Aorta (tissue), 5 donors: ENCODE measurements at regions not wholly inside any gene's neighbourhood (a gene's known extent, or its start where the extent isn't known, plus 50 kb on each side); places are given as distances from the start of the nearest gene placed in this dataset.

Experiments used
- ATAC-seq: fragments of 200-7000 bp; cut with Tn5 transposase; one replicate; pipeline ENCODE4 v1.9.1; 2022; ENCODE audit warnings: moderate library complexity; ENCODE audit not compliant: low FRiP score
- DNase-seq, 2 donors: peaks; one replicate each; pipeline ENCODE4 v3.0.0-alpha.2; 2020
- H3K27ac ChIP-seq, 2 donors: one replicate each; pipeline ENCODE4 v1.5.1; 2013; ENCODE audit warnings: low read length in 2 of 2, mild to moderate bottlenecking in 2 of 2, moderate library complexity in 2 of 2, control low read depth in 1 of 2, inconsistent platforms in 1 of 2, low read depth in 1 of 2
- H3K27me3 ChIP-seq, 2 donors: one replicate each; pipeline ENCODE4 v1.6.1; 2013; ENCODE audit warnings: control low read depth in 1 of 2, low read length in 1 of 2, mild to moderate bottlenecking in 1 of 2, moderate library complexity in 1 of 2; ENCODE audit not compliant: insufficient read depth in 2 of 2, control insufficient read depth in 1 of 2
- H3K36me3 ChIP-seq, 2 donors: one replicate each; pipeline ENCODE4 v1.6.1; 2013; ENCODE audit warnings: control low read depth in 1 of 2, low read length in 1 of 2, mild to moderate bottlenecking in 1 of 2; ENCODE audit not compliant: insufficient read depth in 2 of 2, control insufficient read depth in 1 of 2
- H3K4me1 ChIP-seq, 2 donors: one replicate each; pipeline ENCODE4 v1.6.1; 2013; ENCODE audit warnings: low read length in 2 of 2, control low read depth in 1 of 2, mild to moderate bottlenecking in 1 of 2, moderate library complexity in 1 of 2; ENCODE audit not compliant: insufficient read depth in 2 of 2, control insufficient read depth in 1 of 2
- H3K4me3 ChIP-seq, 2 donors: one replicate each; pipeline ENCODE4 v1.5.1; 2013; ENCODE audit warnings: low read length in 2 of 2, control low read depth in 1 of 2, mild to moderate bottlenecking in 1 of 2
- H3K9me3 ChIP-seq: one replicate; pipeline ENCODE4 v1.6.1; 2013; ENCODE audit warnings: mild to moderate bottlenecking, low read length; ENCODE audit not compliant: control insufficient read depth
- WGBS, 2 donors: extraction: QIAGEN DNeasy Blood & Tissue Kit; methylation state at CpG; one replicate each; pipeline ENCODE4 v1.1.7; 2013; 5-methylcytosine and 5-hydroxymethylcytosine counted together
- intact Hi-C, 2 donors: fragments of 100-400 bp; cut with DNase I; formaldehyde crosslinking; loops; one replicate each; pipeline versions ENCODE4 v1.14.2 to v1.15.0; 2022
- donor health status: healthy with polysubstance abuse.
- donor health status: Bipolar disorder and iron deficiency.
- donor health status: DM: no; HTN: no; CAD: no.
- donor health status: DM: no; HTN: no; CAD: no.
- donor health status: DM: yes; HTN: yes; CAD: no.

GRCh38 chr2:129480790-129481189 lies 498.7 kb upstream of the RAB6C start:
- DNase-seq: no peak
- intact Hi-C loops: no loop called here
- H3K4me3 ChIP-seq: no peak overlapping the region
- WGBS, 2 donors: 5 to 15% methylated on average over 3 of the region's 3 CpGs
- no peak overlapping the region for H3K27ac ChIP-seq
- no peaks in the 10 kb centered on the region for H3K36me3 ChIP-seq
- no peaks in the 10 kb centered on the region for H3K4me1 ChIP-seq
- H3K9me3 ChIP-seq: peaks cover 2% of the 10 kb centered on the region
- ATAC-seq: no peak
- H3K27me3 ChIP-seq: no peaks in the 10 kb centered on the region

GRCh38 chr2:129481306-129482219 lies 497.9 kb upstream of the RAB6C start:
- H3K9me3 ChIP-seq: peaks cover 2% of the 10 kb centered on the region
- no peaks in the 10 kb centered on the region for H3K27me3 ChIP-seq
- no peaks in the 10 kb centered on the region for H3K4me1 ChIP-seq
- intact Hi-C loops: no loop called here
- H3K27ac ChIP-seq: no peak overlapping the region
- no peak for ATAC-seq
- 89 to 92% methylated on average over 7 of the region's 7 CpGs for WGBS, 2 donors
- H3K4me3 ChIP-seq: no peak overlapping the region
- no peaks in the 10 kb centered on the region for H3K36me3 ChIP-seq
- DNase-seq: no peak

- WGBS, 2 donors: 88 to 91% methylated on average over 6 of the region's 6 CpGs
- Histone ChIP-seq H3K36me3 (no peaks in the 10 kb centered on the region), H3K4me3 (no peak overlapping the region), H3K4me1 (no peaks in the 10 kb centered on the region), H3K9me3 (peaks cover 2% of the 10 kb centered on the region), H3K27me3 (no peaks in the 10 kb centered on the region), H3K27ac (no peak overlapping the region)
- no peak for DNase-seq
- intact Hi-C loops: no loop called here
- ATAC-seq: no peak
These were observed 496.8 kb upstream of the RAB6C start for GRCh38 chr2:129482626-129483025.

GRCh38 chr2:129483366-129483765 lies 496.1 kb upstream of the RAB6C start:
- H3K27ac ChIP-seq: no peak overlapping the region
- 69 to 76% methylated on average over 4 of the region's 4 CpGs for WGBS, 2 donors
- H3K36me3 ChIP-seq: no peaks in the 10 kb centered on the region
- H3K9me3 ChIP-seq: peaks cover 2% of the 10 kb centered on the region
- H3K4me1 ChIP-seq: no peaks in the 10 kb centered on the region
- H3K27me3 ChIP-seq: no peaks in the 10 kb centered on the region
- ATAC-seq: no peak
- no peak for DNase-seq
- intact Hi-C loops: no loop called here
- no peak overlapping the region for H3K4me3 ChIP-seq

- 87 to 88% methylated on average over 10 of the region's 10 CpGs for WGBS, 2 donors
- H3K27me3 ChIP-seq: peaks cover 0 to 2% of the 10 kb centered on the region in 2 donors
- H3K4me1 ChIP-seq: no peaks in the 10 kb centered on the region
- intact Hi-C loops: no loop called here
- H3K36me3 ChIP-seq: no peaks in the 10 kb centered on the region
- H3K4me3 ChIP-seq: no peak overlapping the region
- no peak for ATAC-seq
- no peak for DNase-seq
- no peaks in the 10 kb centered on the region for H3K9me3 ChIP-seq
- no peak overlapping the region for H3K27ac ChIP-seq
These were observed 494.2 kb upstream of the RAB6C start for GRCh38 chr2:129484999-129485897.

- H3K4me3 ChIP-seq: no peak overlapping the region
- ATAC-seq (no peak), DNase-seq (no peak)
- intact Hi-C loops: no loop called here
- H3K4me1 ChIP-seq: no peaks in the 10 kb centered on the region
- 85% methylated on average over 4 of the region's 4 CpGs for WGBS, 2 donors
- H3K9me3 ChIP-seq: no peaks in the 10 kb centered on the region
- H3K27ac ChIP-seq: no peak overlapping the region
- H3K36me3 ChIP-seq: no peaks in the 10 kb centered on the region
- H3K27me3 ChIP-seq: peaks cover 0 to 2% of the 10 kb centered on the region in 2 donors
These were observed 491.1 kb upstream of the RAB6C start for GRCh38 chr2:129488376-129488775.

- Histone ChIP-seq H3K4me1 (no peaks in the 10 kb centered on the region), H3K27me3 (peaks cover 0 to 2% of the 10 kb centered on the region in 2 donors), H3K4me3 (no peak overlapping the region), H3K36me3 (no peaks in the 10 kb centered on the region), H3K27ac (no peak overlapping the region), H3K9me3 (no peaks in the 10 kb centered on the region)
- ATAC-seq (no peak), DNase-seq (no peak)
- WGBS, 2 donors: 78 to 80% methylated on average over 7 of the region's 7 CpGs
- intact Hi-C loops: no loop called here
These were observed 488.8 kb upstream of the RAB6C start for GRCh38 chr2:129490641-129491040.

GRCh38 chr2:129491308-129491707 lies 488.2 kb upstream of the RAB6C start:
- no peak overlapping the region for H3K4me3 ChIP-seq
- H3K4me1 ChIP-seq: no peaks in the 10 kb centered on the region
- no peak overlapping the region for H3K27ac ChIP-seq
- WGBS, 2 donors: 18 to 20% methylated on average over 2 of the region's 2 CpGs
- DNase-seq (no peak), ATAC-seq (no peak)
- H3K27me3 ChIP-seq: peaks cover 0 to 2% of the 10 kb centered on the region in 2 donors
- no peaks in the 10 kb centered on the region for H3K36me3 ChIP-seq
- intact Hi-C loops: no loop called here
- H3K9me3 ChIP-seq: no peaks in the 10 kb centered on the region
